ENCODE measurements at regions not wholly inside any gene's neighbourhood (a gene's known extent, or its start where the extent isn't known, plus 50 kb on each side); places are given as distances from the start of the nearest gene placed in this dataset.

- Histone ChIP-seq H3K9me3 (no peaks in the 10 kb centered on the region), H3K4me1 (no peaks in the 10 kb centered on the region), H3K27ac (no peak overlapping the region), H3K27me3 (no peaks in the 10 kb centered on the region), H3K36me3 (no peaks in the 10 kb centered on the region), H3K4me3 (replicated peaks in 1 of 3) (no peak overlapping the region)
- TF ChIP-seq CTCF (IDR thresholded peaks at IDR 0.05) (no peak), POLR2A (IDR thresholded peaks at IDR 0.05) (no peak)
- no peak for DNase-seq
- intact Hi-C loops (cut with DNase I) = no loop called here
- WGBS, 2 donors = 91 to 92% methylated on average over 12 to 15 of the region's 16 CpGs
Measured at GRCh38 chr10:131771634-131772358, 129.0 kb upstream of the PPP2R2D start.

- no peak for DNase-seq
Measured at GRCh38 chr10:131772441-131772840, 128.4 kb upstream of the PPP2R2D start.

GRCh38 chr10:131773370-131774343 is 127.2 kb upstream of the PPP2R2D start:
- TF ChIP-seq POLR2A (IDR thresholded peaks at IDR 0.05) (no peak), CTCF (IDR thresholded peaks at IDR 0.05) (no peak)
- 66 to 77% methylated on average over 30 to 34 of the region's 34 CpGs for WGBS, 2 donors
- DNase-seq = no peak
- H3K27me3 ChIP-seq = no peaks in the 10 kb centered on the region
- intact Hi-C loops (cut with DNase I) = no loop called here
- no peaks in the 10 kb centered on the region for H3K9me3 ChIP-seq
- no peaks in the 10 kb centered on the region for H3K36me3 ChIP-seq
- no peak overlapping the region for H3K4me3 ChIP-seq (replicated peaks in 1 of 3)
- no peak overlapping the region for H3K27ac ChIP-seq
- no peaks in the 10 kb centered on the region for H3K4me1 ChIP-seq

More at GRCh38 chr10:131772441-131772840, 128.4 kb upstream of the PPP2R2D start:
- Histone ChIP-seq H3K9me3 (no peaks in the 10 kb centered on the region), H3K27ac (no peak overlapping the region), H3K27me3 (no peaks in the 10 kb centered on the region), H3K36me3 (no peaks in the 10 kb centered on the region), H3K4me3 (replicated peaks in 1 of 3) (no peak overlapping the region), H3K4me1 (no peaks in the 10 kb centered on the region)
- WGBS, 2 donors = 55 to 65% methylated on average over 9 of the region's 9 CpGs
- no peak for TF ChIP-seq POLR2A (IDR thresholded peaks at IDR 0.05)
- TF ChIP-seq CTCF (IDR thresholded peaks at IDR 0.05) = no peak
- intact Hi-C loops (cut with DNase I) = no loop called here

GRCh38 chr10:131774681-131775085 is 126.1 kb upstream of the PPP2R2D start:
- H3K9me3 ChIP-seq = no peaks in the 10 kb centered on the region
- no peak for TF ChIP-seq POLR2A (IDR thresholded peaks at IDR 0.05)
- no peak for DNase-seq
- intact Hi-C loops (cut with DNase I) = no loop called here
- WGBS, 2 donors = 75 to 83% methylated on average over 7 to 16 of the region's 17 CpGs
- no peaks in the 10 kb centered on the region for H3K4me1 ChIP-seq
- H3K36me3 ChIP-seq = no peaks in the 10 kb centered on the region
- no peak overlapping the region for H3K27ac ChIP-seq
- H3K27me3 ChIP-seq = no peaks in the 10 kb centered on the region
- no peak overlapping the region for H3K4me3 ChIP-seq (replicated peaks in 1 of 3)

GRCh38 chr10:131775433-131775832 is 125.4 kb upstream of the PPP2R2D start:
- intact Hi-C loops (cut with DNase I) = no loop called here
- H3K4me3 ChIP-seq (replicated peaks in 1 of 3) = no peak overlapping the region
- H3K27ac ChIP-seq = no peak overlapping the region
- H3K4me1 ChIP-seq = no peaks in the 10 kb centered on the region
- no peaks in the 10 kb centered on the region for H3K27me3 ChIP-seq
- TF ChIP-seq POLR2A (IDR thresholded peaks at IDR 0.05) (no peak), CTCF (IDR thresholded peaks at IDR 0.05) (no peak)
- no peaks in the 10 kb centered on the region for H3K9me3 ChIP-seq
- DNase-seq = no peak
- 64 to 73% methylated on average over 15 to 16 of the region's 16 CpGs for WGBS, 2 donors
- no peaks in the 10 kb centered on the region for H3K36me3 ChIP-seq

Data from thyroid gland (tissue), 4 donors.